Activated T-helper 1 cell treated with anti-CD3 and anti-CD28 coated beads, Interleukin-12 subunit alpha, Interleukin-12 subunit beta, Interleukin-2, Interleukin-4 antibody, amounts not matched to agents 30 ng/mL and 10 ng/mL and 1 ng/mL, durations not matched to agents 14 hours and 24 hours and 36 hours (primary cell): ENCODE measurements at regions not wholly inside any gene's neighbourhood (a gene's known extent, or its start where the extent isn't known, plus 50 kb on each side); places are given as distances from the start of the nearest gene placed in this dataset.
"Not testable (repeated sequence)": the region's sequence is repeated elsewhere in the genome, so short reads cannot be mapped to it uniquely, and the experiment has no call there.

Experiments
- DNase-seq: peaks from one replicate; pipeline ENCODE4 v3.0.0; 2021; ENCODE audit warnings: low spot score
- H3K27ac Mint-ChIP-seq: one replicate; pipeline ENCODE4 v1.8.0; 2021; ENCODE audit warnings: mild to moderate bottlenecking, mixed read lengths
- H3K27me3 Mint-ChIP-seq: one replicate; pipeline ENCODE4 v1.8.0; 2022; ENCODE audit warnings: mild to moderate bottlenecking, moderate library complexity, mixed read lengths; ENCODE audit not compliant: insufficient read depth
- H3K36me3 Mint-ChIP-seq: one replicate; pipeline ENCODE4 v1.8.0; 2021; ENCODE audit warnings: low read depth, mixed read lengths
- H3K4me1 Mint-ChIP-seq: one replicate; pipeline ENCODE4 v1.8.0; 2021; ENCODE audit warnings: low read depth, mixed read lengths
- H3K4me3 Mint-ChIP-seq: one replicate; pipeline ENCODE4 v1.8.0; 2021; ENCODE audit warnings: mild to moderate bottlenecking, moderate library complexity, mixed read lengths
- H3K9me3 Mint-ChIP-seq: one replicate; pipeline ENCODE4 v1.8.0; 2021; ENCODE audit warnings: mixed read lengths
- intact Hi-C: fragments of 100-400 bp; cut with micrococcal nuclease; formaldehyde crosslinking; loops from one replicate; pipeline ENCODE4 v1.15.1; 2024

- Mint-ChIP-seq H3K4me1 (no peaks in the 10 kb centered on the region), H3K4me3 (no peak overlapping the region), H3K27me3 (no peaks in the 10 kb centered on the region), H3K36me3 (no peaks in the 10 kb centered on the region), H3K9me3 (peaks cover 10% of the 10 kb centered on the region), H3K27ac (no peak overlapping the region)
- DNase-seq: no peak
- intact Hi-C loops: no loop called here
These were observed 1290.8 kb upstream of the CDH9 start for GRCh38 chr5:28329176-28329575.

- Mint-ChIP-seq H3K9me3 (peaks cover 10% of the 10 kb centered on the region), H3K4me3 (no peak overlapping the region), H3K27me3 (no peaks in the 10 kb centered on the region), H3K4me1 (no peaks in the 10 kb centered on the region), H3K36me3 (no peaks in the 10 kb centered on the region), H3K27ac (no peak overlapping the region)
- intact Hi-C loops: no loop called here
- DNase-seq: no peak
These were observed 1290.3 kb upstream of the CDH9 start for GRCh38 chr5:28328681-28329080.

GRCh38 chr5:28324174-28324573, 1285.8 kb upstream of the CDH9 start:
- Mint-ChIP-seq H3K4me3 (no peak overlapping the region), H3K27ac (no peak overlapping the region), H3K27me3 (no peaks in the 10 kb centered on the region), H3K9me3 (peaks cover 6% of the 10 kb centered on the region), H3K36me3 (no peaks in the 10 kb centered on the region), H3K4me1 (no peaks in the 10 kb centered on the region)
- no peak for DNase-seq
- intact Hi-C loops: no loop called here

GRCh38 chr5:28313953-28314352, 1275.6 kb upstream of the CDH9 start:
- Mint-ChIP-seq H3K4me3 (no peak overlapping the region), H3K4me1 (no peaks in the 10 kb centered on the region), H3K9me3 (peaks cover 16% of the 10 kb centered on the region), H3K27ac (no peak overlapping the region), H3K36me3 (no peaks in the 10 kb centered on the region), H3K27me3 (no peaks in the 10 kb centered on the region)
- no peak for DNase-seq
- intact Hi-C loops: no loop called here

GRCh38 chr5:28313321-28313951, 1275.0 kb upstream of the CDH9 start:
- intact Hi-C loops: no loop called here
- H3K27ac Mint-ChIP-seq: no peak overlapping the region
- H3K27me3 Mint-ChIP-seq: no peaks in the 10 kb centered on the region
- no peak overlapping the region for H3K4me3 Mint-ChIP-seq
- no peaks in the 10 kb centered on the region for H3K36me3 Mint-ChIP-seq
- peaks cover 11% of the 10 kb centered on the region for H3K9me3 Mint-ChIP-seq
- DNase-seq: no peak
- H3K4me1 Mint-ChIP-seq: no peaks in the 10 kb centered on the region

GRCh38 chr5:28310696-28311095, 1272.3 kb upstream of the CDH9 start:
- Mint-ChIP-seq H3K27me3 (no peaks in the 10 kb centered on the region), H3K4me1 (no peaks in the 10 kb centered on the region), H3K27ac (no peak overlapping the region), H3K9me3 (peaks cover 10% of the 10 kb centered on the region), H3K4me3 (no peak overlapping the region), H3K36me3 (no peaks in the 10 kb centered on the region)
- intact Hi-C loops: no loop called here
- no peak for DNase-seq

GRCh38 chr5:28305891-28306290, 1267.5 kb upstream of the CDH9 start:
- Mint-ChIP-seq H3K9me3 (peaks cover under 1% of the 10 kb centered on the region), H3K36me3 (no peaks in the 10 kb centered on the region), H3K27me3 (no peaks in the 10 kb centered on the region), H3K4me3 (no peak overlapping the region), H3K27ac (no peak overlapping the region), H3K4me1 (no peaks in the 10 kb centered on the region)
- no peak for DNase-seq
- intact Hi-C loops: no loop called here

- no peak for DNase-seq
- peaks cover 5% of the 10 kb centered on the region for H3K9me3 Mint-ChIP-seq
- no peaks in the 10 kb centered on the region for H3K4me1 Mint-ChIP-seq
- no peak overlapping the region for H3K27ac Mint-ChIP-seq
- H3K4me3 Mint-ChIP-seq: no peak overlapping the region
- intact Hi-C loops: no loop called here
- no peaks in the 10 kb centered on the region for H3K27me3 Mint-ChIP-seq
- no peaks in the 10 kb centered on the region for H3K36me3 Mint-ChIP-seq
These were observed 1263.3 kb upstream of the CDH9 start for GRCh38 chr5:28301712-28302111.

GRCh38 chr5:28296254-28297013, 1258.0 kb upstream of the CDH9 start:
- intact Hi-C loops: no loop called here
- Mint-ChIP-seq H3K9me3 (peaks cover 15% of the 10 kb centered on the region), H3K27me3 (no peaks in the 10 kb centered on the region), H3K36me3 (no peaks in the 10 kb centered on the region), H3K4me1 (no peaks in the 10 kb centered on the region), H3K4me3 (no peak overlapping the region), H3K27ac (no peak overlapping the region)
- no peak for DNase-seq

- H3K9me3 Mint-ChIP-seq, DNase-seq, intact Hi-C loops, H3K36me3 Mint-ChIP-seq, H3K27me3 Mint-ChIP-seq, H3K4me1 Mint-ChIP-seq, H3K27ac Mint-ChIP-seq, H3K4me3 Mint-ChIP-seq: not testable (repeated sequence)
These were observed 1248.6 kb upstream of the CDH9 start for GRCh38 chr5:28287021-28287420.

- no peaks in the 10 kb centered on the region for H3K36me3 Mint-ChIP-seq
- intact Hi-C loops: no loop called here
These were observed 1248.2 kb upstream of the CDH9 start for GRCh38 chr5:28286566-28286965.

GRCh38 chr5:28284788-28285187, 1246.4 kb upstream of the CDH9 start:
- H3K4me3 Mint-ChIP-seq: no peak overlapping the region

More at GRCh38 chr5:28286566-28286965, 1248.2 kb upstream of the CDH9 start:
- DNase-seq: no peak
- H3K27me3 Mint-ChIP-seq: no peaks in the 10 kb centered on the region
- no peak overlapping the region for H3K27ac Mint-ChIP-seq
- H3K4me3 Mint-ChIP-seq: no peak overlapping the region
- peaks cover 5% of the 10 kb centered on the region for H3K9me3 Mint-ChIP-seq
- no peaks in the 10 kb centered on the region for H3K4me1 Mint-ChIP-seq

GRCh38 chr5:28281351-28281750, 1243.0 kb upstream of the CDH9 start:
- DNase-seq: no peak
- no peaks in the 10 kb centered on the region for H3K27me3 Mint-ChIP-seq
- no peak overlapping the region for H3K4me3 Mint-ChIP-seq
- no peaks in the 10 kb centered on the region for H3K4me1 Mint-ChIP-seq
- H3K36me3 Mint-ChIP-seq: no peaks in the 10 kb centered on the region
- no peak overlapping the region for H3K27ac Mint-ChIP-seq
- intact Hi-C loops: no loop called here
- peaks cover 6% of the 10 kb centered on the region for H3K9me3 Mint-ChIP-seq

More at GRCh38 chr5:28284788-28285187, 1246.4 kb upstream of the CDH9 start:
- no peaks in the 10 kb centered on the region for H3K4me1 Mint-ChIP-seq
- H3K27me3 Mint-ChIP-seq: no peaks in the 10 kb centered on the region
- peaks cover 10% of the 10 kb centered on the region for H3K9me3 Mint-ChIP-seq
- intact Hi-C loops: no loop called here
- no peaks in the 10 kb centered on the region for H3K36me3 Mint-ChIP-seq
- H3K27ac Mint-ChIP-seq: no peak overlapping the region
- no peak for DNase-seq
